Activated naive CD8-positive, alpha-beta T cell treated with anti-CD3 and anti-CD28 coated beads, Interleukin-2, amount 50 U/mL, for 24 hours (primary cell): ENCODE measurements at regions not wholly inside any gene's neighbourhood (a gene's known extent, or its start where the extent isn't known, plus 50 kb on each side); places are given as distances from the start of the nearest gene placed in this dataset.
A peak's percentile ranks its signal among the peaks of the same experiment; 100 is the strongest.

Experiments used
- ATAC-seq: fragments of 150-1000 bp; cut with Tn5 transposase; one replicate; pipeline ENCODE4 v1.10.0; 2021
- DNase-seq: peaks from one replicate; pipeline ENCODE4 v3.0.0; 2021
- H3K27ac Mint-ChIP-seq: one replicate; pipeline ENCODE4 v1.8.0; 2021; ENCODE audit warnings: mild to moderate bottlenecking, mixed read lengths
- H3K27me3 Mint-ChIP-seq: one replicate; pipeline ENCODE4 v1.8.0; 2021; ENCODE audit warnings: mixed read lengths
- H3K36me3 Mint-ChIP-seq: one replicate; pipeline ENCODE4 v1.8.0; 2021; ENCODE audit warnings: low read depth, mixed read lengths
- H3K4me1 Mint-ChIP-seq: one replicate; pipeline ENCODE4 v1.8.0; 2021; ENCODE audit warnings: mixed read lengths
- H3K4me3 Mint-ChIP-seq: one replicate; pipeline ENCODE4 v1.8.0; 2021; ENCODE audit warnings: mild to moderate bottlenecking, moderate library complexity, mixed read lengths
- H3K9me3 Mint-ChIP-seq: one replicate; pipeline ENCODE4 v1.8.0; 2021; ENCODE audit warnings: mixed read lengths

GRCh38 chr14:39773387-39774126 lies 341.3 kb upstream of the FBXO33 start:
- Mint-ChIP-seq H3K27me3 (no peaks in the 10 kb centered on the region), H3K27ac (no peak overlapping the region), H3K9me3 (peaks cover 10% of the 10 kb centered on the region), H3K4me3 (no peak overlapping the region), H3K36me3 (no peaks in the 10 kb centered on the region), H3K4me1 (peaks cover 5% of the 10 kb centered on the region)
- DNase-seq (no peak), ATAC-seq (no peak)

GRCh38 chr14:39772627-39773026 lies 340.4 kb upstream of the FBXO33 start:
- H3K4me1 Mint-ChIP-seq, result peaks cover 5% of the 10 kb centered on the region
- ATAC-seq, result no peak
- H3K4me3 Mint-ChIP-seq, result no peak overlapping the region
- H3K36me3 Mint-ChIP-seq, result no peaks in the 10 kb centered on the region
- H3K27ac Mint-ChIP-seq, result no peak overlapping the region
- no peak for DNase-seq
- no peaks in the 10 kb centered on the region for H3K27me3 Mint-ChIP-seq
- peaks cover under 1% of the 10 kb centered on the region for H3K9me3 Mint-ChIP-seq

DNA sequence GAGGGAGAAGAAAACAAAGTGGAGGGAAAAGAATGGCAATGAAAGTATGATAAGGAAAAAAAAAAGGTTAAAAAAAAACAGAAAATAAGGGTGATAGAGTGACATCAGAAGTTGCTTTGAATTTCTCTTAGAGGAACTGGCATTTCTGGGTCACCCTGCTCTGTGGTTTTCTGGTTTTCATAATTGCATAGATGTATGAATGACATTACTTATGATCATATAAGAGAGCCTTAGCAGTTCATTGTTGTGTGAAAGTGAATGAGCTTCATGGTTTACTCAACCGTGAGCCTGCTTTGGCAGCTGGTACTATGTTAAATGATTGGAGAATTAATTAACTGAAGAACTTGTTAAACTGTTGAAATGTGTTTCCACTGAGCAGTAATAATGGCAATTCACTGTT lies 336.4 kb upstream of the FBXO33 start:
- H3K9me3 Mint-ChIP-seq, result no peaks in the 10 kb centered on the region
- no peak overlapping the region for H3K4me3 Mint-ChIP-seq
- DNase-seq (no peak), ATAC-seq (peak; percentile 79)
- H3K27me3 Mint-ChIP-seq, result no peaks in the 10 kb centered on the region
- H3K4me1 Mint-ChIP-seq, result peaks cover 7% of the 10 kb centered on the region
- H3K27ac Mint-ChIP-seq, result no peak overlapping the region
- H3K36me3 Mint-ChIP-seq, result no peaks in the 10 kb centered on the region

GRCh38 chr14:39766397-39767000 lies 334.3 kb upstream of the FBXO33 start:
- no peak overlapping the region for H3K27ac Mint-ChIP-seq
- no peaks in the 10 kb centered on the region for H3K27me3 Mint-ChIP-seq
- no peak for ATAC-seq
- no peaks in the 10 kb centered on the region for H3K36me3 Mint-ChIP-seq
- no peak overlapping the region for H3K4me3 Mint-ChIP-seq
- DNase-seq, result no peak
- H3K9me3 Mint-ChIP-seq, result no peaks in the 10 kb centered on the region
- H3K4me1 Mint-ChIP-seq, result peaks cover 20% of the 10 kb centered on the region

GRCh38 chr14:39765676-39766075 lies 333.4 kb upstream of the FBXO33 start:
- Mint-ChIP-seq H3K36me3 (no peaks in the 10 kb centered on the region), H3K9me3 (no peaks in the 10 kb centered on the region), H3K4me3 (no peak overlapping the region), H3K4me1 (peaks cover 20% of the 10 kb centered on the region), H3K27me3 (no peaks in the 10 kb centered on the region), H3K27ac (no peak overlapping the region)
- DNase-seq (no peak), ATAC-seq (no peak)

DNA sequence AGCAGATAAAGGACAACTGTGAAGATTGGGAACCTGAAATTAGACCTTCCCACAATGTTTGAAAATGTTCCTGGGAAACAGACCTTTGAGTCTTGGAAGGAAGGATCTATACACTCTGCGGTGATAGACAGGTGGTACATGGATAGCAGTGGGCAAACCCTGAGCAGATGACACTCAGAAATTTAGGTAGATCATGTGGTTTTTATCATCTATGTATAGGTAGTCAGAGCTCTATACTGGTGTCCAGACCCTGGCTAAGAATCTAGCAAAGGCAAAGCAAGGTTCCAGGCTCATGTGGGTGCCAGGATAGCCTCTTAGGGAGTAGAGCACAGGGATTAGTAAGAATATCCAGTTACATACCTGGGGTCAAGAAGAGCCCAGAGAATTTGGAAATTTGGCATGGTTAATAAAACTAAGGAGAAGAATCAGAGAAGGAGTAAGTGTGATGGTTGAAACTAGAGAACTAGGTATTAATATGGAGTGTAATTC lies 331.2 kb upstream of the FBXO33 start:
- Mint-ChIP-seq H3K27ac (peak overlapping the region; percentile 43), H3K36me3 (no peaks in the 10 kb centered on the region), H3K9me3 (no peaks in the 10 kb centered on the region), H3K4me3 (peak overlapping the region; percentile 61), H3K4me1 (peaks cover 15% of the 10 kb centered on the region), H3K27me3 (no peaks in the 10 kb centered on the region)
- ATAC-seq (no peak), DNase-seq (no peak)

GRCh38 chr14:39762576-39763401 lies 330.6 kb upstream of the FBXO33 start:
- no peaks in the 10 kb centered on the region for H3K9me3 Mint-ChIP-seq
- H3K36me3 Mint-ChIP-seq, result no peaks in the 10 kb centered on the region
- DNase-seq, result peak; percentile 10
- H3K4me1 Mint-ChIP-seq, result peaks cover 15% of the 10 kb centered on the region
- peak; percentile 91 for ATAC-seq
- peak overlapping the region; percentile 61 for H3K4me3 Mint-ChIP-seq
- peak overlapping the region; percentile 43 for H3K27ac Mint-ChIP-seq
- no peaks in the 10 kb centered on the region for H3K27me3 Mint-ChIP-seq

- no peaks in the 10 kb centered on the region for H3K4me1 Mint-ChIP-seq
- ATAC-seq, result no peak
Observed at GRCh38 chr14:39755269-39755878, 323.1 kb upstream of the FBXO33 start.

DNA sequence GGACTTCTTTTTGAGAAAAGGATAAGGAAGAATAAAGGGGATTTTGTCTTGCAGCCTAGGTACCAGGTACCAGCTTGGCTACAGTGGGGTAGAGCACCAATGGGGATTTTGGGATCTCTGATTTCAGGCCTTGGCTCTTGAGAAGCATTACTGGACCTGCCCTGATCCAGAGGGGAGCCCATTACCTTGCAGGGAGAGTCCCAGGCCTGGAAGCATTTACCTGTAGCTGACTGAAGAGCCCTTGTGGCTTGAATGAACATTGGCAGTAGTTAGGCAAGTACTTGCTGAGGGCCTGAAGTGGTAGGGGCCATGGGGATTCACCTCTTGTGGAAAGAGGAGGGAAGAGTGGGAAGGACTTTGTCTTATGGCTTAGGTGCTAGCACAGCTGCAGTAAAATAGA lies 308.2 kb upstream of the FBXO33 start:
- Mint-ChIP-seq H3K27me3 (no peaks in the 10 kb centered on the region), H3K27ac (no peak overlapping the region), H3K9me3 (peaks cover 21% of the 10 kb centered on the region), H3K4me3 (no peak overlapping the region), H3K4me1 (no peaks in the 10 kb centered on the region), H3K36me3 (no peaks in the 10 kb centered on the region)
- DNase-seq (no peak), ATAC-seq (no peak)

More at GRCh38 chr14:39755269-39755878, 323.1 kb upstream of the FBXO33 start:
- H3K27me3 Mint-ChIP-seq, result no peaks in the 10 kb centered on the region
- H3K27ac Mint-ChIP-seq, result no peak overlapping the region
- H3K9me3 Mint-ChIP-seq, result no peaks in the 10 kb centered on the region
- no peak for DNase-seq
- no peak overlapping the region for H3K4me3 Mint-ChIP-seq
- H3K36me3 Mint-ChIP-seq, result no peaks in the 10 kb centered on the region

DNA sequence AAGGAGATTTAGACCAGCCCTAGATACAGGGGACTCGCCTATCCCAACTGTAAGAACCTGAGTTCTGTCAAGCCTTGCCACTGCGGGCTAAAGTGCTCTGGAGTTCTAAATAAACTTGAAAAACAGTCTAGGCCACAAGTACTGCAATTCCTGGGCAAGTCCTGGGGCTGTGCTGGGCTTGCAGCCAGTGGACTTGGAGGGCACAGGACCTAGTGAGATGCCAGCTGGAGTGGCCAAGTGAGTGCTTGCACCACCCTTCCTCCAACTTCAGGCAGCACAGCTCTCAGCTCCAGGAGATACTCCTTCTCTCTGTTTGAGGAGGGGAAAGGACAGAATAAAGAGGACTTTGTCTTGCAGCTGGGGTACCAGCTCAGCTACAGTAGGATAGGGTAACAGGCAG lies 307.6 kb upstream of the FBXO33 start:
- DNase-seq (no peak), ATAC-seq (no peak)
- Mint-ChIP-seq H3K4me3 (no peak overlapping the region), H3K4me1 (no peaks in the 10 kb centered on the region), H3K9me3 (peaks cover 21% of the 10 kb centered on the region), H3K27ac (no peak overlapping the region), H3K27me3 (no peaks in the 10 kb centered on the region), H3K36me3 (no peaks in the 10 kb centered on the region)

DNA sequence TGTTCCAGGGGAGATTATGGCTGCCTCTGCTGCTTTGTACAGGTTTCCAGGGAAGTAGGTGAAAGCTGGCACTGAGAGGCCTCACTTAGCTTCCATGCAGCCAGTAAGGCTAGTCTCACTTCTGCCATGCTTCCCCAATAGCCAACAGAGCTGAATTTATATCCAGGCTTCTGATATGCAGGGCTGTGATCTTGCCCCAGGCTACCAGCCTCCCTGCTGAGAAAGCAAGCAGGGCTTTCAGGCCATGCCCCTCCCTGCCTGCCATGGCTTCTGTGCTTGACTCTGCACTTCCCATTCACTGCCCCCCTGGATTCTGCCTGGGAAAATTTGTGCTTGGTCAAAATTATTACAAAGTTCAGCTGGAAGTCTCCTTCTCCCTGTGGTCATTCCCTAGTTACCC lies 302.1 kb upstream of the FBXO33 start:
- ATAC-seq (no peak), DNase-seq (no peak)
- Mint-ChIP-seq H3K4me3 (no peak overlapping the region), H3K9me3 (peaks cover 7% of the 10 kb centered on the region), H3K27ac (no peak overlapping the region), H3K27me3 (no peaks in the 10 kb centered on the region), H3K36me3 (no peaks in the 10 kb centered on the region), H3K4me1 (no peaks in the 10 kb centered on the region)

- no peak overlapping the region for H3K27ac Mint-ChIP-seq
- ATAC-seq (no peak), DNase-seq (no peak)
- no peaks in the 10 kb centered on the region for H3K36me3 Mint-ChIP-seq
- H3K4me3 Mint-ChIP-seq, result no peak overlapping the region
- H3K27me3 Mint-ChIP-seq, result no peaks in the 10 kb centered on the region
- H3K9me3 Mint-ChIP-seq, result peaks cover 7% of the 10 kb centered on the region
- H3K4me1 Mint-ChIP-seq, result no peaks in the 10 kb centered on the region
Observed at GRCh38 chr14:39733741-39734140, 301.5 kb upstream of the FBXO33 start.

DNA sequence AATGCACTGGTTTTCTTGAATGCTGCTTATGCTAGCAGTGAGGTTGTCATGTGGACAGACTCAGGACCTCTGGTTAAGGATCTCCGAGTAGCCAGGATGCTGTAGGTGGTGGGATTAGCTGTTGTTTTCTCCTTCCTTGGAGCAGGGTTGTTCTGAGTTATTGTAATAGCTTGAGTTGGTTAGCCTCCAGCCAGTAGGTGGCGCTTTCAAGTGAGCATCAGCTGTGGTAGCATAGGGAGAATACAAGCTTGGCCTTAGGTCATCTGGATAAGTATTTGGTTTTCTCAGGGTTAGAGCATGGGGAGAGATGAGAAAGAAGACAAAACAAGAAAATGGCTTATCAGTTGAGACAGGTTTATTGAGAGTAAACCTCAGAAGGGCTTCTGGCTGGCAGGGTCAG lies 299.7 kb upstream of the FBXO33 start:
- ATAC-seq, result peak; percentile 40
- no peaks in the 10 kb centered on the region for H3K9me3 Mint-ChIP-seq
- H3K4me1 Mint-ChIP-seq, result no peaks in the 10 kb centered on the region
- H3K4me3 Mint-ChIP-seq, result no peak overlapping the region
- H3K27ac Mint-ChIP-seq, result no peak overlapping the region
- no peaks in the 10 kb centered on the region for H3K36me3 Mint-ChIP-seq
- no peaks in the 10 kb centered on the region for H3K27me3 Mint-ChIP-seq
- peak; percentile 10 for DNase-seq

GRCh38 chr14:39726563-39726962 lies 294.3 kb upstream of the FBXO33 start:
- no peaks in the 10 kb centered on the region for H3K36me3 Mint-ChIP-seq
- H3K4me1 Mint-ChIP-seq, result peaks cover 2% of the 10 kb centered on the region
- no peaks in the 10 kb centered on the region for H3K9me3 Mint-ChIP-seq
- DNase-seq (no peak), ATAC-seq (no peak)
- H3K27ac Mint-ChIP-seq, result no peak overlapping the region
- H3K27me3 Mint-ChIP-seq, result no peaks in the 10 kb centered on the region
- H3K4me3 Mint-ChIP-seq, result no peak overlapping the region
